GM12878 (cell line): ENCODE measurements at regions not wholly inside any gene's neighbourhood (a gene's known extent, or its start where the extent isn't known, plus 50 kb on each side); places are given as distances from the start of the nearest gene placed in this dataset.

Experiments used
- ATAC-seq: fragments of 200-7000 bp; cut with Tn5 transposase; 3 replicates; pipeline ENCODE4 v1.9.1; 2020; ENCODE audit warnings: mild to moderate bottlenecking, moderate library complexity
- BruUV-seq: library from RNA; stranded (reverse); fragments of 400-500 nt; replicated peaks from 2 replicates; lab custom pipeline; 2021; lab: Mats Ljungman, UMichigan
- CTCF ChIA-PET: fragments of 300-600 bp; sonication (Branson Sonifier 250); formaldehyde crosslinking; extraction: SDS; loops from one replicate; lab custom pipeline; 2021; ENCODE audit warnings: inconsistent platforms; lab: Yijun Ruan, JAX
- POLR2A ChIA-PET: fragments of 350-600 bp; formaldehyde crosslinking; extraction: SDS; loops from one replicate; lab custom pipeline; 2021; ENCODE audit warnings: inconsistent platforms; lab: Charles Lee
- RAD21 ChIA-PET: fragments of 300-600 bp; sonication (Branson Sonifier 250); formaldehyde crosslinking; loops from one replicate; lab custom pipeline; 2023; ENCODE audit warnings: antibody characterized with exemption; ENCODE audit not compliant: unreplicated experiment; lab: Charles Lee
- SMC1A ChIA-PET: fragments of 300-600 bp; sonication (Branson Sonifier 250); formaldehyde crosslinking; loops from one replicate; lab custom pipeline; 2023; ENCODE audit not compliant: unreplicated experiment, uncharacterized antibody; lab: Charles Lee
- DNase-seq: peaks from one replicate; pipeline ENCODE4 v3.0.0-alpha.2; 2011; ENCODE audit warnings: low read depth, low spot score
- FAIRE-seq: peaks from 3 replicates; lab custom pipeline; 2011; peaks lifted over from hg19 to GRCh38; lab: Jason Lieb, UNC
- H2AFZ ChIP-seq: 2 replicates; pipeline ENCODE4 v1.6.0; 2011; ENCODE audit warnings: low read depth, low read length, control low read depth; ENCODE audit not compliant: control insufficient read depth
- H3K27ac ChIP-seq: 2 replicates; pipeline ENCODE4 v1.5.1; 2011; ENCODE audit warnings: control low read depth; ENCODE audit not compliant: control insufficient read depth, insufficient read depth
- H3K27me3 ChIP-seq, 2 experiments: replicated peaks in 1 of 2; 2 replicates each; pipeline versions ENCODE4 v1.6.0 to v1.6.1; 2011; ENCODE audit warnings: low read length in 1 of 2; ENCODE audit not compliant: control insufficient read depth in 2 of 2, insufficient read depth in 2 of 2
- H3K36me3 ChIP-seq, 2 experiments: 2 replicates each; pipeline ENCODE4 v1.5.1; 2011; ENCODE audit warnings: low read length in 1 of 2; ENCODE audit not compliant: control insufficient read depth in 2 of 2, insufficient read depth in 2 of 2
- H3K4me1 ChIP-seq: 2 replicates; pipeline ENCODE4 v1.6.1; 2011; ENCODE audit warnings: mild to moderate bottlenecking, low read length, moderate library complexity, mixed read lengths; ENCODE audit not compliant: control insufficient read depth, insufficient read depth
- H3K4me2 ChIP-seq: 2 replicates; pipeline ENCODE4 v1.6.0; 2011; ENCODE audit warnings: control low read depth; ENCODE audit not compliant: control insufficient read depth, insufficient read depth
- H3K4me3 ChIP-seq: fragments of 200-600 bp; sonication (generic); 2 replicates; pipeline ENCODE4 v1.5.1; 2016
- H3K79me2 ChIP-seq: 2 replicates; pipeline ENCODE4 v1.6.0; 2011; ENCODE audit warnings: low read length; ENCODE audit not compliant: control insufficient read depth, insufficient read depth
- H3K9ac ChIP-seq: 2 replicates; pipeline ENCODE4 v1.8.0; 2011; ENCODE audit warnings: low read length, control low read depth, mixed read lengths; ENCODE audit not compliant: control insufficient read depth, insufficient read depth
- H3K9me3 ChIP-seq: replicated peaks from 3 replicates; pipeline ENCODE4 v1.5.1; 2011; ENCODE audit warnings: mild to moderate bottlenecking, low read length; ENCODE audit not compliant: control insufficient read depth, insufficient read depth
- H4K20me1 ChIP-seq: 2 replicates; pipeline ENCODE4 v1.6.0; 2011; ENCODE audit not compliant: control insufficient read depth, insufficient read depth
- BCL11A ChIP-seq: IDR thresholded peaks from 2 replicates; pipeline ENCODE4 v1.6.1; 2011; ENCODE audit warnings: low read depth, low read length
- CBX5 ChIP-seq: sonication (generic); IDR thresholded peaks from 2 replicates; pipeline ENCODE4 v1.6.1; 2016; ENCODE audit warnings: low read depth, moderate library complexity, mild to moderate bottlenecking, inconsistent platforms
- CREM ChIP-seq: IDR thresholded peaks from 2 replicates; pipeline ENCODE4 v1.6.1; 2014; ENCODE audit warnings: antibody characterized with exemption, low read depth
- EED ChIP-seq: sonication (generic); IDR thresholded peaks from 2 replicates; pipeline ENCODE4 v1.6.1; 2016; ENCODE audit warnings: antibody characterized with exemption, low read depth
- IKZF2 ChIP-seq, 2 experiments: fragments of 450-650 bp; IDR thresholded peaks; 2 replicates each; pipeline ENCODE4 v1.6.1; 2017; ENCODE audit warnings: mild to moderate bottlenecking in 2 of 2, moderate library complexity in 2 of 2
- POLR2AphosphoS5 ChIP-seq: IDR thresholded peaks from 2 replicates; pipeline ENCODE4 v1.6.1; 2011; ENCODE audit warnings: mild to moderate bottlenecking, low read length, inconsistent platforms
- POU2F2 ChIP-seq: IDR thresholded peaks from 3 replicates; pipeline ENCODE4 v1.6.1; 2011; ENCODE audit warnings: low read depth, mild to moderate bottlenecking, low read length, borderline replicate concordance
- RAD21 ChIP-seq: IDR thresholded peaks from 2 replicates; pipeline ENCODE4 v1.6.1; 2011; ENCODE audit warnings: mild to moderate bottlenecking, low read depth, low read length, moderate library complexity; ENCODE audit not compliant: insufficient read depth
- RELA ChIP-seq: fragments of 450-650 bp; IDR thresholded peaks from 2 replicates; pipeline ENCODE4 v1.8.0; 2014; ENCODE audit warnings: borderline replicate concordance; ENCODE audit not compliant: partially characterized antibody
- SMAD5 ChIP-seq: IDR thresholded peaks from 2 replicates; pipeline ENCODE4 v1.6.1; 2016; ENCODE audit warnings: antibody characterized with exemption, low read depth
- SUZ12 ChIP-seq: fragments of 200-600 bp; sonication (generic); IDR thresholded peaks from one replicate; pipeline ENCODE4 v1.6.1; 2018; ENCODE audit warnings: antibody characterized with exemption, mild to moderate bottlenecking; ENCODE audit not compliant: unreplicated experiment
- USF1 ChIP-seq: IDR thresholded peaks from 2 replicates; pipeline ENCODE4 v1.6.1; 2011; ENCODE audit warnings: borderline replicate concordance, low read depth, mild to moderate bottlenecking, moderate library complexity, mixed read lengths, low read length; ENCODE audit not compliant: insufficient read depth; ENCODE audit errors: extremely low read length
- ZBED1 ChIP-seq: IDR thresholded peaks from 2 replicates; pipeline ENCODE4 v1.6.1; 2016; ENCODE audit warnings: borderline replicate concordance
- WGBS: methylation state at CpG from one replicate; pipeline ENCODE4 v1.1.6; 2016; ENCODE audit warnings: low lambda C conversion rate; ENCODE audit not compliant: insufficient replicate concordance, insufficient coverage; ENCODE audit errors: missing lambda C conversion rate; 5-methylcytosine and 5-hydroxymethylcytosine counted together
- in situ Hi-C: fragments of 300-500 bp; cut with MboI; formaldehyde crosslinking; loops from 9 replicates; pipeline ENCODE4 v1.14.3; 2018; ENCODE audit warnings: mixed read lengths
- intact Hi-C: fragments of 100-400 bp; cut with micrococcal nuclease; formaldehyde crosslinking; loops from one replicate; pipeline ENCODE4 v1.14.2; 2022; ENCODE audit not compliant: unreplicated experiment
- TF ChIP-seq, protein P1 (sequence below): IDR thresholded peaks from 2 replicates; pipeline ENCODE4 v1.6.1; 2011; ENCODE audit warnings: mild to moderate bottlenecking, low read depth, low read length, moderate library complexity; ENCODE audit not compliant: insufficient replicate concordance

DNA sequence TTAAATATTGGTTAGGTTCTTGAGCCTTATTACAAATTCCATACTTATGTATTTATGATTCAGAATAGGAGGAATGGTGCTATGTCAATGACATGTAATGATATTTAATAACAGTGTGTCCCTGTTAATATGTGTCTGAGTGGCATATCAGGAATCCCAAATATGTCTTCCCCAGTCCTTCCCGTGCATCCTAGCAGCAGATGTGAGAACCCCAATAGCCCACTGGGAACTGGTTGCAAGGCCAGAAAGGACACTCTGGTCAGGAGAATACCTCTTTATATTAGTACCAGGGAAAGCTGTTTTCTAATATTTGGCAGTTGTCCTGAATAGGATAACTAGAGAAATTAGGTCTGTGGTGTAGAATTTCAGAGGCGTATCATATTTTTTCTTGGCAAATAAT, 159.1 kb upstream of the PDE7B start:
- FAIRE-seq (no peak), ATAC-seq (no peak), DNase-seq (no peak)
- H3K27me3 ChIP-seq: no peaks in the 10 kb centered on the region; a peak in 1 of 4 replicates
- in situ Hi-C loops: no loop called here
- intact Hi-C loops: no loop called here
- no peaks in the 10 kb centered on the region for H3K4me1 ChIP-seq
- CTCF ChIA-PET: no interaction called here
- RAD21 ChIA-PET: no interaction called here
- no peak overlapping the region for H3K4me3 ChIP-seq
- POLR2A ChIA-PET: no interaction called here
- 62% methylated on average over 2 of the region's 2 CpGs for WGBS
- H3K4me2 ChIP-seq: no peak overlapping the region
- H4K20me1 ChIP-seq: no peaks in the 10 kb centered on the region
- TF ChIP-seq SMAD5 (no peak), IKZF2 (IDR thresholded peaks at IDR 0.05) (no peak), CBX5 (no peak), CREM (no peak), EED (no peak), BCL11A (no peak), RAD21 (no peak), SUZ12 (no peak), RELA (no peak), POU2F2 (no peak), POLR2AphosphoS5 (no peak), ZBED1 (no peak), USF1 (no peak)
- TF ChIP-seq, protein P1, sequence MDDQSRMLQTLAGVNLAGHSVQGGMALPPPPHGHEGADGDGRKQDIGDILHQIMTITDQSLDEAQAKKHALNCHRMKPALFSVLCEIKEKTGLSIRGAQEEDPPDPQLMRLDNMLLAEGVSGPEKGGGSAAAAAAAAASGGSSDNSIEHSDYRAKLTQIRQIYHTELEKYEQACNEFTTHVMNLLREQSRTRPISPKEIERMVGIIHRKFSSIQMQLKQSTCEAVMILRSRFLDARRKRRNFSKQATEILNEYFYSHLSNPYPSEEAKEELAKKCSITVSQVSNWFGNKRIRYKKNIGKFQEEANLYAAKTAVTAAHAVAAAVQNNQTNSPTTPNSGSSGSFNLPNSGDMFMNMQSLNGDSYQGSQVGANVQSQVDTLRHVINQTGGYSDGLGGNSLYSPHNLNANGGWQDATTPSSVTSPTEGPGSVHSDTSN: no peak
- H3K9me3 ChIP-seq: no peaks in the 10 kb centered on the region
- no peak overlapping the region for H2AFZ ChIP-seq
- H3K27ac ChIP-seq: no peak overlapping the region
- no peak overlapping the region for H3K9ac ChIP-seq
- no peaks in the 10 kb centered on the region for H3K36me3 ChIP-seq
- no peaks in the 10 kb centered on the region for H3K79me2 ChIP-seq
- SMC1A ChIA-PET: interaction anchor here (0.8 kb wide), 1 partner anchor 21 kb away, joined by 3 read pairs; no protein-coding TSS in a partner anchor
- no TSS peak for BruUV-seq
